Body of pancreas (tissue), 4 donors: ENCODE measurements at regions not wholly inside any gene's neighbourhood (a gene's known extent, or its start where the extent isn't known, plus 50 kb on each side); places are given as distances from the start of the nearest gene placed in this dataset.

ENCODE experiments used
- ATAC-seq: fragments of 150-250 bp; one replicate; pipeline ENCODE4 v1.9.1; 2016
- DNase-seq, 4 donors: peaks; one replicate each; pipeline ENCODE4 v3.0.0-alpha.2; 2019
- H3K27ac ChIP-seq, 4 donors: fragments of 200-600 bp; sonication (generic); 1 replicate in 3 of 4; 2 replicates in 1 of 4; pipeline versions ENCODE4 v1.5.1 to v1.6.1; 2016 to 2019; ENCODE audit warnings: mild to moderate bottlenecking in 1 of 4, mixed read lengths in 1 of 4, moderate library complexity in 1 of 4
- H3K27me3 ChIP-seq, 2 donors: fragments of 200-600 bp; sonication (generic); one replicate each; pipeline ENCODE4 v1.6.0; 2016; ENCODE audit warnings: mild to moderate bottlenecking in 1 of 2
- H3K36me3 ChIP-seq, 2 donors: fragments of 200-600 bp; sonication (generic); replicated peaks in 1 of 2; 2 replicates each; pipeline ENCODE4 v1.5.1; 2016; ENCODE audit warnings: low read depth in 2 of 2; ENCODE audit not compliant: insufficient read depth in 1 of 2
- H3K4me1 ChIP-seq: fragments of 200-600 bp; sonication (generic); one replicate; pipeline ENCODE4 v1.6.0; 2016
- H3K4me3 ChIP-seq, 2 donors: fragments of 200-600 bp; sonication (generic); 1 replicate in 1 of 2; 2 replicates in 1 of 2; pipeline ENCODE4 v1.5.1; 2016 to 2019
- H3K9me3 ChIP-seq, 3 donors: fragments of 200-600 bp; sonication (generic); 1 replicate in 2 of 3; 2 replicates in 1 of 3; pipeline ENCODE4 v1.5.1; 2016
- POLR2A ChIP-seq, 3 donors: fragments of 450-650 bp; IDR thresholded peaks; one replicate each; pipeline ENCODE4 v1.6.1; 2016; ENCODE audit warnings: antibody characterized with exemption in 3 of 3, mild to moderate bottlenecking in 2 of 3
- WGBS, 2 donors: methylation state at CpG; one replicate each; pipeline ENCODE4 v1.1.5; 2017; 5-methylcytosine and 5-hydroxymethylcytosine counted together
- intact Hi-C: fragments of 100-400 bp; cut with DNase I; formaldehyde crosslinking; loops from one replicate; pipeline ENCODE4 v1.15.1; 2023
- TF ChIP-seq, protein P1 (sequence below), 7 experiments: fragments of 450-650 bp in 4 of 7; fragments of 200-600 bp in 3 of 7; sonication (generic) in 3 of 7; IDR thresholded peaks; one replicate each; pipeline ENCODE4 v1.5.1; 2016 to 2019; ENCODE audit warnings: antibody characterized with exemption in 7 of 7

DNA sequence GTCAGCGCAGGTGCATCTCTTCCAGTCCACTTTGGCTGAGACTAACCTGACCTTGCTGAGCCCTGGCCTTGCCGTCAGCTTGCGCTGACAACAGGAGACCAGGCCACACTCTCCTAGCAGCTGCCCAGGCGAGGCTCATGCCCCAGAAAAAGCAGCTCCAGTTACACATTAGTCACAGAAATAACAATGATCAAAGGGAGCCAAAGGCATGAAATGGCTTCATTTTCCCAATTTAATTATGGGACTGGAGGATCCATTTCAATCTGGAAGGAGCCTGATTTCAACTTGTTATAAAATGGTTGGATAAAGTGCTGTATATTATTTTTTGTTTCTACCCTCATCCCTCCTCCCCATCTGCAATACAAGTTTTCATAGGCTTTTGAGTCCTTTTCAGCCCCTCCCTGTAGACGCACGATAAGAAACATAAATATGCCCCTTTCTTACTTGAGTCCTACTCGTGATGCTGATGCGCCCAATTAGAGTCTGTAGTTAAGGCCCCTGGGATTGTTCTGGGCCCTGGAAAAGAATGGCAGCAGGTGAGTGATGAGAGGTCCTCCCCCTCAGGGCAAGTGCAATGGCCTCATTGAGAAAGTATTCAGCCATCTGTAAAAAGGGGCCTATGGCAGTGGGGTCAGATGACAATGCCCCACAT is 376.0 kb downstream of the C12orf75 start:
- 85 to 88% methylated on average over 8 of the region's 8 CpGs for WGBS, 2 donors
- intact Hi-C loops: loop anchor here (10.0 kb wide), 1 partner anchor 448 kb away; no protein-coding TSS in a partner anchor
- no peak for DNase-seq
- ATAC-seq: no peak
- Histone ChIP-seq H3K9me3 (no peaks in the 10 kb centered on the region), H3K27me3 (no peaks in the 10 kb centered on the region), H3K27ac (no peak overlapping the region), H3K36me3 (no peaks in the 10 kb centered on the region), H3K4me3 (no peak overlapping the region), H3K4me1 (no peaks in the 10 kb centered on the region)
- TF ChIP-seq, protein P1, sequence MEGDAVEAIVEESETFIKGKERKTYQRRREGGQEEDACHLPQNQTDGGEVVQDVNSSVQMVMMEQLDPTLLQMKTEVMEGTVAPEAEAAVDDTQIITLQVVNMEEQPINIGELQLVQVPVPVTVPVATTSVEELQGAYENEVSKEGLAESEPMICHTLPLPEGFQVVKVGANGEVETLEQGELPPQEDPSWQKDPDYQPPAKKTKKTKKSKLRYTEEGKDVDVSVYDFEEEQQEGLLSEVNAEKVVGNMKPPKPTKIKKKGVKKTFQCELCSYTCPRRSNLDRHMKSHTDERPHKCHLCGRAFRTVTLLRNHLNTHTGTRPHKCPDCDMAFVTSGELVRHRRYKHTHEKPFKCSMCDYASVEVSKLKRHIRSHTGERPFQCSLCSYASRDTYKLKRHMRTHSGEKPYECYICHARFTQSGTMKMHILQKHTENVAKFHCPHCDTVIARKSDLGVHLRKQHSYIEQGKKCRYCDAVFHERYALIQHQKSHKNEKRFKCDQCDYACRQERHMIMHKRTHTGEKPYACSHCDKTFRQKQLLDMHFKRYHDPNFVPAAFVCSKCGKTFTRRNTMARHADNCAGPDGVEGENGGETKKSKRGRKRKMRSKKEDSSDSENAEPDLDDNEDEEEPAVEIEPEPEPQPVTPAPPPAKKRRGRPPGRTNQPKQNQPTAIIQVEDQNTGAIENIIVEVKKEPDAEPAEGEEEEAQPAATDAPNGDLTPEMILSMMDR (IDR thresholded peaks at IDR 0.05): no peak
- no peak for TF ChIP-seq POLR2A (IDR thresholded peaks at IDR 0.05)

DNA sequence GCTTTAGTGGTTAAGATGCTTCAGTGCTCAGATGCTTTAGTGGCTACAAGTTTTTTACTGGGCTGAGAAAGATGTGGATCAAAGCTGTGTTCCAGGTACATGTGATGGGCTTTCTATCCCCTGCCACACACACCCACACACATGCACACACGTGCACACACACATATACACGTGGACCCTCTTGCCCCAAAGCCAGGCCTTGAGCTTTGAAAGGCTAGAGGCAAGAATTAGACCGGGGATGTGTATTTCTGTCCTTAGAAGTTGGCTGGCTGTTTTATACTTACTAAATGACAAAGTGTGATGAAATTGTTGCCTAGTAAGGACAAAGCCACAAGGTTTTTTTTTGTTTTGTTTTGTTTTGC is 376.5 kb downstream of the C12orf75 start:
- ATAC-seq: no peak
- Histone ChIP-seq H3K27ac (no peak overlapping the region), H3K36me3 (no peaks in the 10 kb centered on the region), H3K9me3 (no peaks in the 10 kb centered on the region), H3K4me1 (no peaks in the 10 kb centered on the region), H3K27me3 (no peaks in the 10 kb centered on the region), H3K4me3 (no peak overlapping the region)
- TF ChIP-seq POLR2A (IDR thresholded peaks at IDR 0.05): no peak
- TF ChIP-seq, protein P1 (IDR thresholded peaks at IDR 0.05): no peak
- intact Hi-C loops: loop anchor here (10.0 kb wide), 1 partner anchor 448 kb away; no protein-coding TSS in a partner anchor
- DNase-seq: no peak
- 61 to 66% methylated on average over 3 of the region's 3 CpGs for WGBS, 2 donors

DNA sequence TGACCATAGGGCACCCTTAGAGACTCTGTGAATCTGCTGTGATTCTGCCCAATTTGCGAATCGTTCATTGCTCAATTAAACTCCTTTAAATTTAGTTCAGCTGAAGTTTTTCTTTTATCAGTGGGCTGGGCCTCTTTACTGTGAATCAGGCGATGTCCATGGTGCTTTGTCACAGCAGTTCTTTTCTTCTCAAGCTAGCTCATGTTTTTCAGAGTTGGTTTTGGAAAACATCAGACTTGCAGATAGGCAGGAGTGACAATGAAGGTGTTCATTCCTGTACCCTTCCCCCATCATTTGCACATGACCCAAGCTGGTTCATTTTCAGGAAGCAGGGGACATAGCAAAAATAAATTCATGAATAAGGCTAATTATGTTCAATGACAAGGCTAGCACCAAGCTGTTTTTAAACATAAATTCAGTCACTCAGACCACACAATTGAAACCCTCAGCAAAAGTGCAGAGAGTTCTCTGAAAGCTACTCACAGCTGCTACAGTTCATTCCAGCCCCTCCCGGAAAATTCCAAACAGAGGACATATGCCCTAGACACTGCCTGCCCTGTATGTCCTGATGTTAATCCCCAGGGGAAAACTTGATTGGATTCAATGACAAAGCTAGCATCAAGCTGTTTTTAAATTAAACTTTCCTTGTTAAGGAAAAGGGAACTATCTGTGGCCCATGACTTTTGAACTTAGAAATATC is 383.3 kb downstream of the C12orf75 start:
- H3K27me3 ChIP-seq: no peaks in the 10 kb centered on the region
- no peaks in the 10 kb centered on the region for H3K9me3 ChIP-seq
- no peak for TF ChIP-seq POLR2A (IDR thresholded peaks at IDR 0.05)
- TF ChIP-seq, protein P1 (IDR thresholded peaks at IDR 0.05): no peak
- DNase-seq (no peak), ATAC-seq (no peak)
- H3K27ac ChIP-seq: no peak overlapping the region
- no peaks in the 10 kb centered on the region for H3K36me3 ChIP-seq
- H3K4me1 ChIP-seq: no peaks in the 10 kb centered on the region
- no peak overlapping the region for H3K4me3 ChIP-seq
- 68 to 71% methylated on average over 4 of the region's 4 CpGs for WGBS, 2 donors
- intact Hi-C loops: no loop called here

DNA sequence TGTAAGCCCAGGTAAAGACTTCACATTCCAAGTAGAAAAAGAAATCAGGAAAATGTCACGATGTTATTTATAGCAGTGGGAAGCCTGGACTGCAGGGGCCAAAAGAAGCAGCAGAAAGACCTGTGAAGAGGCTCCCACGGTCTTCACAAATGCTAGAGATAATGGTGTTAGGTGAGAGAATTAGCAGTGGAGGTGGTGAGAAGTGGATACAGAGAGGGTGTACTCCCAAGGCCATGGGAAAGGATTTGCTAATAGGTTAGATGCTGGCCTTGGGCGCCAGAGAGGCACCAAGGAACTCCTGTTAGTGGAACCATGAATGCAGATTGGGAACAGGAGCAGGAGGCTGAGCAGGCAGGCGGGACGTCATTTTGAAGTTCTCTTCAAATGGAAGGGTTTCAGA is 386.1 kb downstream of the C12orf75 start:
- Histone ChIP-seq H3K4me3 (no peak overlapping the region), H3K4me1 (no peaks in the 10 kb centered on the region), H3K27me3 (no peaks in the 10 kb centered on the region), H3K27ac (no peak overlapping the region), H3K36me3 (no peaks in the 10 kb centered on the region), H3K9me3 (no peaks in the 10 kb centered on the region)
- DNase-seq (no peak), ATAC-seq (no peak)
- 45 to 53% methylated on average over 5 of the region's 5 CpGs for WGBS, 2 donors
- intact Hi-C loops: no loop called here
- TF ChIP-seq, protein P1 (IDR thresholded peaks at IDR 0.05): no peak
- TF ChIP-seq POLR2A (IDR thresholded peaks at IDR 0.05): no peak
